ENCODE measurements at regions not wholly inside any gene's neighbourhood (a gene's known extent, or its start where the extent isn't known, plus 50 kb on each side); places are given as distances from the start of the nearest gene placed in this dataset.

- POLR2A ChIA-PET, result no interaction called here
- CTCF ChIA-PET, result no interaction called here
- no peak for DNase-seq (ENCODE audit: low read depth)
- no peaks in the 10 kb centered on the region for H3K36me3 ChIP-seq (ENCODE audit: control insufficient read depth, insufficient read depth, low read length)
- no peak for TF ChIP-seq CTCF (IDR thresholded peaks at IDR 0.05; ENCODE audit: insufficient read depth, low read depth, low read length)
- H3K4me3 ChIP-seq (ENCODE audit: low read depth, low read length), result no peak overlapping the region
- H3K27me3 ChIP-seq (ENCODE audit: control insufficient read depth, insufficient read depth, low read length), result no peaks in the 10 kb centered on the region
These were observed 52.1 kb upstream of the ARL15 start for GRCh38 chr5:54362434-54362833.

- no peak for TF ChIP-seq CTCF (IDR thresholded peaks at IDR 0.05; ENCODE audit: insufficient read depth, low read depth, low read length)
- H3K27me3 ChIP-seq (ENCODE audit: control insufficient read depth, insufficient read depth, low read length), result no peaks in the 10 kb centered on the region
- ChIA-PET POLR2A (no interaction called here), CTCF (interaction anchor here (1.4 kb wide), 1 partner anchor 128 kb away, joined by 6 read pairs; no protein-coding TSS in a partner anchor)
- H3K4me3 ChIP-seq (ENCODE audit: low read depth, low read length), result no peak overlapping the region
- H3K36me3 ChIP-seq (ENCODE audit: control insufficient read depth, insufficient read depth, low read length), result no peaks in the 10 kb centered on the region
- DNase-seq (ENCODE audit: low read depth), result no peak
These were observed 51.5 kb upstream of the ARL15 start for GRCh38 chr5:54361691-54362411.

- Histone ChIP-seq H3K36me3 (ENCODE audit: control insufficient read depth, insufficient read depth, low read length) (no peaks in the 10 kb centered on the region), H3K27me3 (ENCODE audit: control insufficient read depth, insufficient read depth, low read length) (no peaks in the 10 kb centered on the region), H3K4me3 (ENCODE audit: low read depth, low read length) (no peak overlapping the region)
- POLR2A ChIA-PET, result no interaction called here
- CTCF ChIA-PET, result interaction anchor here (0.9 to 1.4 kb wide), 2 partner anchors 117 to 129 kb away, joined by 3 to 6 read pairs; no protein-coding TSS in a partner anchor
- TF ChIP-seq CTCF (IDR thresholded peaks at IDR 0.05; ENCODE audit: insufficient read depth, low read depth, low read length), result no peak
- no peak for DNase-seq (ENCODE audit: low read depth)
These were observed 50.7 kb upstream of the ARL15 start for GRCh38 chr5:54360925-54361662.

Measured in BJ (cell line).